ENCODE measurements at regions not wholly inside any gene's neighbourhood (a gene's known extent, or its start where the extent isn't known, plus 50 kb on each side); places are given as distances from the start of the nearest gene placed in this dataset.
"Not testable (repeated sequence)": the region's sequence is repeated elsewhere in the genome, so short reads cannot be mapped to it uniquely, and the experiment has no call there.

GRCh38 chr5:154677921-154678320 lies 77.3 kb upstream of the LARP1 start:
- Histone ChIP-seq H3K4me1 (ENCODE audit: insufficient read depth, low read length) (no peaks in the 10 kb centered on the region; the same call in 1 of the 2 replicates), H3K27me3 (ENCODE audit: insufficient read depth, low read length) (no peaks in the 10 kb centered on the region), H3K9ac (ENCODE audit: low read depth, low read length) (no peak overlapping the region), H3K9me3 (ENCODE audit: insufficient read depth, low read depth, low read length) (no peaks in the 10 kb centered on the region), H3K36me3 (ENCODE audit: insufficient read depth, low read depth, low read length) (no peaks in the 10 kb centered on the region), H3K4me3 (ENCODE audit: low read length) (no peak overlapping the region), H3K27ac (ENCODE audit: low read length) (no peak overlapping the region)

DNA sequence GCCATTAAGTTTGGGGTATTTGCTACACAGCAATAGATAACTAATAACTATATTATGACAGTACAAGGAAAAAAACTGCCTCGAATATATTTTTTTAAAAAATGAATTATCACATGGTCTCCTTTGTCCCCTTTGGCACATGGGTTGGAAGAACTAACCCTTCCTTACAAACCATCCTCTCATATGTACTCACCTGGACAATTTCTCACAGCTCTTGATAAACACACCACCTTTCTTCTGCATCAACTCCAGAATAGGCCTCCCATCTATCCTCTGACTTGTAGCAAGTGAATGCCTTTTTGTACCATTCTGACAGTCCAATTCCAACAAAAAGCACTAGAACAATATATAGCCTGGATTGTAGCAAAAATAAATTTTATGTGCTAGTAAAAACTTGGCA lies 78.7 kb upstream of the LARP1 start:
- H3K4me1 ChIP-seq (ENCODE audit: insufficient read depth, low read length), result no peaks in the 10 kb centered on the region; the same call in 1 of the 2 replicates
- no peak overlapping the region for H3K9ac ChIP-seq (ENCODE audit: low read depth, low read length)
- no peaks in the 10 kb centered on the region for H3K9me3 ChIP-seq (ENCODE audit: insufficient read depth, low read depth, low read length)
- H3K27me3 ChIP-seq (ENCODE audit: insufficient read depth, low read length), result no peaks in the 10 kb centered on the region
- no peak overlapping the region for H3K4me3 ChIP-seq (ENCODE audit: low read length)
- no peak overlapping the region for H3K27ac ChIP-seq (ENCODE audit: low read length)
- no peaks in the 10 kb centered on the region for H3K36me3 ChIP-seq (ENCODE audit: insufficient read depth, low read depth, low read length)

- no peaks in the 10 kb centered on the region for H3K9me3 ChIP-seq (ENCODE audit: insufficient read depth, low read depth, low read length)
- H3K27me3 ChIP-seq (ENCODE audit: insufficient read depth, low read length), result no peaks in the 10 kb centered on the region
- no peak overlapping the region for H3K9ac ChIP-seq (ENCODE audit: low read depth, low read length)
- no peak overlapping the region for H3K4me3 ChIP-seq (ENCODE audit: low read length)
- no peaks in the 10 kb centered on the region; the same call in 1 of the 2 replicates for H3K4me1 ChIP-seq (ENCODE audit: insufficient read depth, low read length)
- no peaks in the 10 kb centered on the region for H3K36me3 ChIP-seq (ENCODE audit: insufficient read depth, low read depth, low read length)
- H3K27ac ChIP-seq (ENCODE audit: low read length), result no peak overlapping the region
Measured at GRCh38 chr5:154674029-154674428, 81.1 kb upstream of the LARP1 start.

DNA sequence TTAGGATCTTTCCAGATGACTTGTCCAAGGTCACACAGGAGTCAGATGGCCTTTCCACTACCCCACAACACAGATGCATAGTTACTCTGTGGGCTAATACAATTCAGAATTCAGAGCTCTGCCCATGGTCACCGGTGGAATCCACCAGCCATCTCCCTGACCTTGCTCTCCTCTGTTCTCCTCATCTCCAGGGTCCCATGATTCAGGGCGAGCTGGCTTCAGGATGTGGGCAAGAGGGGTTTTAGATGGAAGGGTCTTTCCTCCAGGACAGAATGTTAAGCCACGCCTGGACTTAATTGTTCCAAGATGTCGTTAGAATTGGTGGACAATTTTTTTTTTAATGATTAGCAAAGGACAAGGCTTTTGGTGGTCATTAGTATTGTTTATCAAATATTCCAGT lies 81.7 kb upstream of the LARP1 start:
- Histone ChIP-seq H3K27ac (ENCODE audit: low read length) (no peak overlapping the region), H3K9me3 (ENCODE audit: insufficient read depth, low read depth, low read length) (peaks cover 4% of the 10 kb centered on the region), H3K4me1 (ENCODE audit: insufficient read depth, low read length) (no peaks in the 10 kb centered on the region; the same call in 1 of the 2 replicates), H3K4me3 (ENCODE audit: low read length) (no peak overlapping the region), H3K9ac (ENCODE audit: low read depth, low read length) (no peak overlapping the region), H3K36me3 (ENCODE audit: insufficient read depth, low read depth, low read length) (no peaks in the 10 kb centered on the region), H3K27me3 (ENCODE audit: insufficient read depth, low read length) (no peaks in the 10 kb centered on the region)

DNA sequence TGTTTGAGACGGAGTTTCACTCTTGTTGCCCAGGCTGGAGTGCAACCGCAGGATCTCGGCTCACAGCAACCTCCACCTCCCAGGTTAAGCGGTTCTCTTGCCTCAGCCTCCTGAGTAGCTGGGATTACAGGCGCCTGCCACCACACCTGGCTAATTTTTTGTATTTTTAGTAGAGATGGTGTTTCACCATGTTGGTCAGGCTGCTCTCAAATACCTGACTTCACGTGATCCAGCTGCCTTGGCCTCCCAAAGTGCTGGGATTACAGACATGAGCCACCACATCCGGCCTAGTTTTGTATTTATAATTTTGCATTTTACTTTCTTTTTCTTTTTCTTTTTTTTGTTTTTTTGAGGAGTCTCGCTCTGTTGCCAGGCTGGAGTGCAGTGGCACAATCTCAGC lies 85.3 kb upstream of the LARP1 start:
- H3K27ac ChIP-seq (ENCODE audit: low read length); H3K36me3 ChIP-seq (ENCODE audit: insufficient read depth, low read depth, low read length); H3K27me3 ChIP-seq (ENCODE audit: insufficient read depth, low read length); H3K4me1 ChIP-seq (ENCODE audit: insufficient read depth, low read length); H3K9ac ChIP-seq (ENCODE audit: low read depth, low read length); H3K4me3 ChIP-seq (ENCODE audit: low read length): not testable (repeated sequence)
- peaks cover 14% of the 10 kb centered on the region for H3K9me3 ChIP-seq (ENCODE audit: insufficient read depth, low read depth, low read length)

GRCh38 chr5:154669402-154669801 lies 85.8 kb upstream of the LARP1 start:
- Histone ChIP-seq H3K9ac (ENCODE audit: low read depth, low read length) (no peak overlapping the region), H3K27me3 (ENCODE audit: insufficient read depth, low read length) (no peaks in the 10 kb centered on the region), H3K9me3 (ENCODE audit: insufficient read depth, low read depth, low read length) (peaks cover 19% of the 10 kb centered on the region), H3K27ac (ENCODE audit: low read length) (no peak overlapping the region), H3K4me3 (ENCODE audit: low read length) (no peak overlapping the region), H3K36me3 (ENCODE audit: insufficient read depth, low read depth, low read length) (no peaks in the 10 kb centered on the region), H3K4me1 (ENCODE audit: insufficient read depth, low read length) (no peaks in the 10 kb centered on the region)

DNA sequence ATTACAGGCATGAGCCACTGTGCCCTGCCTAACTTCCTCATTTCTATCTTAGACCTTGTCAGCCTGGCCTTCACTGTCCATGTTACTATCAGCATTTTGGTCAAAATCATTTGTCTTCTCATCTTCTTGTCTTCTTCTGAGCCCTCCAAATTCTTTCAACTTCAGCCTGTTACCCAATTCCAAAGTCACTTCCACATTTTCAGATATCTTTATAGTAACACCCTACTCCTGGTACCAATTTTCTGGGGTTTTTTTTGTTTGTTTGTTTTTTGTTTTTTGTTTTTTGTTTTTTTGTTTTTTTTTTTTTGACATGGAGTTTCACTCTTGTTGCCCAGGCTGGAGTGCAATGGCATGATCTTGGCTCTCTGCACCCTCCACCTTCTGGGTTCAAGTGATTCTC lies 90.3 kb upstream of the LARP1 start:
- H3K9me3 ChIP-seq (ENCODE audit: insufficient read depth, low read depth, low read length), result peaks cover 32% of the 10 kb centered on the region
- H3K27me3 ChIP-seq (ENCODE audit: insufficient read depth, low read length), result no peaks in the 10 kb centered on the region
- no peak overlapping the region for H3K27ac ChIP-seq (ENCODE audit: low read length)
- no peak overlapping the region for H3K4me3 ChIP-seq (ENCODE audit: low read length)
- H3K36me3 ChIP-seq (ENCODE audit: insufficient read depth, low read depth, low read length), result no peaks in the 10 kb centered on the region
- H3K9ac ChIP-seq (ENCODE audit: low read depth, low read length), result no peak overlapping the region
- H3K4me1 ChIP-seq (ENCODE audit: insufficient read depth, low read length), result no peaks in the 10 kb centered on the region

DNA sequence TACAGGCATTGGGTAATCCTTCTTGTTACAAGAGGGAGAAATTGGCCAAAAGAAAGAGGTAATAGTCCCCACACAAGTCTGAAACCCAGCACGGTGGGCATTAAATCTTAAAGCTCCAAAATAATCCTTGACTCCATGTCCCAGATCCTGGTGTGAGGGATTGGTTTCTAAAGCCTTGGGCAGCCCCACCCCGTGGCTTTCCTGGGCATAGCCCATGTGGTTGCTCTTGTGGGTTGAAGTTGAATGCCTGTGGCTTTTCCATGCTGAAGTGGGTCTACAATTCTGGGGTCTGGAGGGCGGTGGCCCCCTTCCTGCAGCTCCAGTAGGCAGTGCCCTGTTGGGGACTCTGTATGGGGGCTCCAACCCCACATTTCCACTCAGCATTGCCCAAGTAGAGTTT lies 91.8 kb upstream of the LARP1 start:
- Histone ChIP-seq H3K4me1 (ENCODE audit: insufficient read depth, low read length) (no peaks in the 10 kb centered on the region), H3K27ac (ENCODE audit: low read length) (no peak overlapping the region), H3K36me3 (ENCODE audit: insufficient read depth, low read depth, low read length) (no peaks in the 10 kb centered on the region), H3K9ac (ENCODE audit: low read depth, low read length) (no peak overlapping the region), H3K4me3 (ENCODE audit: low read length) (no peak overlapping the region), H3K9me3 (ENCODE audit: insufficient read depth, low read depth, low read length) (peaks cover 28% of the 10 kb centered on the region), H3K27me3 (ENCODE audit: insufficient read depth, low read length) (no peaks in the 10 kb centered on the region)

- Histone ChIP-seq H3K9ac (ENCODE audit: low read depth, low read length) (no peak overlapping the region), H3K27me3 (ENCODE audit: insufficient read depth, low read length) (no peaks in the 10 kb centered on the region), H3K9me3 (ENCODE audit: insufficient read depth, low read depth, low read length) (no peaks in the 10 kb centered on the region), H3K4me1 (ENCODE audit: insufficient read depth, low read length) (no peaks in the 10 kb centered on the region), H3K4me3 (ENCODE audit: low read length) (no peak overlapping the region), H3K27ac (ENCODE audit: low read length) (no peak overlapping the region), H3K36me3 (ENCODE audit: insufficient read depth, low read depth, low read length) (no peaks in the 10 kb centered on the region)
Measured at GRCh38 chr5:154654486-154655371, 100.4 kb upstream of the LARP1 start.

DNA sequence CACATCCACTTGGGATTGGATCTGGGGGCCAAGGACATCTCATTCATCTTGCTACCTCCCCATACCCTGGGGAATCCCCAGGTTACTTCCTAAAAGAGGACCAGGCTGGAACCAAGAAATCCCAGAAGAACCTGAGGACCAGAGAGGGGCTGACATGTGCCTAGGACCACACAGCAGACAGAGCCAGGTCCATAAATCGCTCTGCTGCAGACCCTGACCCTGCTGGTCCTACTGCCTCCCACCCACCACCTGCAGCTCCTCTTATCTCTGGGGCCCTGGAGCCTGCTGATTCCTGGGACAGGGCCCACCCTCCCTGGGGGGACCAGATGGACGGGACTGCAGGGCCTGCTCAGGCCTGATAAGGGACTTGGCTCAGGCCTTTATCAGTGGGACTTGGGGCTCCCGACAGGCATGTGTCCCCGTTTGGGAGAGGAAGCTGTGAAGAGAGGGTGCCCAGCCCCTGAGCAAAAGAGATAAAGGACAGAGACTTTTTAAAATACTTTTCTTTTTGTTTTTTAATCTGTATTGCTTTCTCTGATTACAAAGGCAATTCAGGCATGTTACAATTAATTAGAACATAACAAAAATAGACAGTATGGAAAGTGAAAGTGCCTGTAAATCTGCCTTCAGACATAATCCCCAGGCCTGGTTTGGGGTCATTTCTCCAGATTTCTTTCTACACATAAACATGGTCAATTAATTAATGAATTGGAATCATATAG lies 101.3 kb upstream of the LARP1 start:
- Histone ChIP-seq H3K4me3 (ENCODE audit: low read length) (no peak overlapping the region), H3K9ac (ENCODE audit: low read depth, low read length) (no peak overlapping the region), H3K4me1 (ENCODE audit: insufficient read depth, low read length) (no peaks in the 10 kb centered on the region), H3K27me3 (ENCODE audit: insufficient read depth, low read length) (no peaks in the 10 kb centered on the region), H3K9me3 (ENCODE audit: insufficient read depth, low read depth, low read length) (no peaks in the 10 kb centered on the region), H3K27ac (ENCODE audit: low read length) (no peak overlapping the region), H3K36me3 (ENCODE audit: insufficient read depth, low read depth, low read length) (no peaks in the 10 kb centered on the region)

DNA sequence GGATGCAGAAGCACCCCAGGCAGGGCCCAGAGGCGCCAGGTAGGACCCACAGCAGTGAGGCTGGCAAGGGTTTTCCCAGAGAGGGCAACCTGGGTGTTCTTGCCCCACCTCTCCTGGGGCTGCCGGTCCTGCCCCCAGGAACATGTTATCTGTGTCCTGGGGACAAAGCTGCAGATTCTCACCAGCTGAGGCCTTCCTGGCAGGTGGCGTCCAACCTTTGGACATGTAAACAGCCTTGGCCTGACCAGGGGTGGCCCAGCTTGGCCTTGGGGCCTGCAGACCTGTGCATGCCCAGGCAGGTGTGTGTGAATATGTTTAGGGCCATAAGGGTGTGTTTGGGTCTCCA lies 101.8 kb upstream of the LARP1 start:
- Histone ChIP-seq H3K4me1 (ENCODE audit: insufficient read depth, low read length) (no peaks in the 10 kb centered on the region), H3K36me3 (ENCODE audit: insufficient read depth, low read depth, low read length) (no peaks in the 10 kb centered on the region), H3K9me3 (ENCODE audit: insufficient read depth, low read depth, low read length) (no peaks in the 10 kb centered on the region), H3K4me3 (ENCODE audit: low read length) (no peak overlapping the region), H3K27me3 (ENCODE audit: insufficient read depth, low read length) (no peaks in the 10 kb centered on the region; the same call in 1 of the 2 replicates), H3K9ac (ENCODE audit: low read depth, low read length) (no peak overlapping the region), H3K27ac (ENCODE audit: low read length) (no peak overlapping the region)

Data from iPS-20b (cell line).